PC-3 (cell line): ENCODE measurements at regions not wholly inside any gene's neighbourhood (a gene's known extent, or its start where the extent isn't known, plus 50 kb on each side); places are given as distances from the start of the nearest gene placed in this dataset.

Experiments used
- CTCF ChIP-seq: fragments of 300-600 bp; sonication (generic); conservative IDR thresholded peaks from 2 replicates; pipeline ENCODE4 v1.5.1; 2017; ENCODE audit warnings: antibody characterized with exemption, low read depth, mild to moderate bottlenecking, low read length
- EZH2 ChIP-seq: fragments of 300-600 bp; sonication (generic); IDR thresholded peaks from one replicate; pipeline ENCODE4 v1.6.1; 2017; ENCODE audit warnings: antibody characterized with exemption, mild to moderate bottlenecking, low read length; ENCODE audit not compliant: unreplicated experiment

GRCh38 chr7:41608447-41608846 lies 94.4 kb downstream of the INHBA start:
- TF ChIP-seq CTCF (no peak), EZH2 (no peak)
